ENCODE measurements at regions not wholly inside any gene's neighbourhood (a gene's known extent, or its start where the extent isn't known, plus 50 kb on each side); places are given as distances from the start of the nearest gene placed in this dataset.

- no peak overlapping the region for H3K27ac Mint-ChIP-seq
- no peaks in the 10 kb centered on the region for H3K4me1 Mint-ChIP-seq (ENCODE audit: low read depth)
- no peaks in the 10 kb centered on the region for H3K27me3 Mint-ChIP-seq (ENCODE audit: low read depth)
- peaks cover 19% of the 10 kb centered on the region for H3K9me3 Mint-ChIP-seq
- no peak for DNase-seq (ENCODE audit: low spot score)
- no peak overlapping the region for H3K4me3 Mint-ChIP-seq
- no peaks in the 10 kb centered on the region for H3K36me3 Mint-ChIP-seq (ENCODE audit: low read depth)
These were observed 263.5 kb downstream of the TAF11L14 start for GRCh38 chr5:17897776-17898175.

- no peak overlapping the region for H3K27ac Mint-ChIP-seq
- H3K36me3 Mint-ChIP-seq (ENCODE audit: low read depth), result no peaks in the 10 kb centered on the region
These were observed 264.5 kb downstream of the TAF11L14 start for GRCh38 chr5:17898766-17899165.

GRCh38 chr5:17907094-17907493 is 272.8 kb downstream of the TAF11L14 start:
- H3K27ac Mint-ChIP-seq, result no peak overlapping the region
- DNase-seq (ENCODE audit: low spot score), result no peak
- no peaks in the 10 kb centered on the region for H3K27me3 Mint-ChIP-seq (ENCODE audit: low read depth)
- H3K4me3 Mint-ChIP-seq, result no peak overlapping the region
- peaks cover 34% of the 10 kb centered on the region for H3K9me3 Mint-ChIP-seq
- H3K4me1 Mint-ChIP-seq (ENCODE audit: low read depth), result no peaks in the 10 kb centered on the region
- H3K36me3 Mint-ChIP-seq (ENCODE audit: low read depth), result no peaks in the 10 kb centered on the region

More at GRCh38 chr5:17898766-17899165, 264.5 kb downstream of the TAF11L14 start:
- Mint-ChIP-seq H3K27me3 (ENCODE audit: low read depth) (no peaks in the 10 kb centered on the region), H3K4me3 (no peak overlapping the region), H3K4me1 (ENCODE audit: low read depth) (no peaks in the 10 kb centered on the region), H3K9me3 (peaks cover 26% of the 10 kb centered on the region)
- DNase-seq (ENCODE audit: low spot score), result no peak

- Mint-ChIP-seq H3K4me1 (ENCODE audit: low read depth) (no peaks in the 10 kb centered on the region), H3K27ac (no peak overlapping the region), H3K36me3 (ENCODE audit: low read depth) (no peaks in the 10 kb centered on the region), H3K27me3 (ENCODE audit: low read depth) (no peaks in the 10 kb centered on the region), H3K9me3 (peaks cover 22% of the 10 kb centered on the region), H3K4me3 (no peak overlapping the region)
- DNase-seq (ENCODE audit: low spot score), result no peak
These were observed 276.1 kb downstream of the TAF11L14 start for GRCh38 chr5:17910318-17910717.

- DNase-seq (ENCODE audit: low spot score), result no peak
- H3K4me3 Mint-ChIP-seq, result no peak overlapping the region
- H3K36me3 Mint-ChIP-seq (ENCODE audit: low read depth), result no peaks in the 10 kb centered on the region
- peaks cover 22% of the 10 kb centered on the region for H3K9me3 Mint-ChIP-seq
- no peaks in the 10 kb centered on the region for H3K4me1 Mint-ChIP-seq (ENCODE audit: low read depth)
- no peak overlapping the region for H3K27ac Mint-ChIP-seq
- no peaks in the 10 kb centered on the region for H3K27me3 Mint-ChIP-seq (ENCODE audit: low read depth)
These were observed 278.5 kb downstream of the TAF11L14 start for GRCh38 chr5:17912794-17913193.

- no peak for DNase-seq (ENCODE audit: low spot score)
- H3K4me3 Mint-ChIP-seq, result no peak overlapping the region
- H3K4me1 Mint-ChIP-seq (ENCODE audit: low read depth), result no peaks in the 10 kb centered on the region
- no peaks in the 10 kb centered on the region for H3K27me3 Mint-ChIP-seq (ENCODE audit: low read depth)
- peaks cover 40% of the 10 kb centered on the region for H3K9me3 Mint-ChIP-seq
- no peaks in the 10 kb centered on the region for H3K36me3 Mint-ChIP-seq (ENCODE audit: low read depth)
- no peak overlapping the region for H3K27ac Mint-ChIP-seq
These were observed 282.2 kb downstream of the TAF11L14 start for GRCh38 chr5:17916446-17916845.

GRCh38 chr5:17917465-17917864 is 283.2 kb downstream of the TAF11L14 start:
- H3K4me3 Mint-ChIP-seq, result no peak overlapping the region
- no peak for DNase-seq (ENCODE audit: low spot score)
- no peaks in the 10 kb centered on the region for H3K36me3 Mint-ChIP-seq (ENCODE audit: low read depth)
- no peak overlapping the region for H3K27ac Mint-ChIP-seq
- no peaks in the 10 kb centered on the region for H3K4me1 Mint-ChIP-seq (ENCODE audit: low read depth)
- peaks cover 44% of the 10 kb centered on the region for H3K9me3 Mint-ChIP-seq
- H3K27me3 Mint-ChIP-seq (ENCODE audit: low read depth), result no peaks in the 10 kb centered on the region

GRCh38 chr5:17918373-17919104 is 284.3 kb downstream of the TAF11L14 start:
- no peaks in the 10 kb centered on the region for H3K27me3 Mint-ChIP-seq (ENCODE audit: low read depth)
- H3K36me3 Mint-ChIP-seq (ENCODE audit: low read depth), result no peaks in the 10 kb centered on the region

GRCh38 chr5:17925276-17925675 is 291.0 kb downstream of the TAF11L14 start:
- Mint-ChIP-seq H3K4me1 (ENCODE audit: low read depth) (no peaks in the 10 kb centered on the region), H3K27me3 (ENCODE audit: low read depth) (no peaks in the 10 kb centered on the region), H3K27ac (no peak overlapping the region), H3K4me3 (no peak overlapping the region), H3K9me3 (peaks cover 38% of the 10 kb centered on the region), H3K36me3 (ENCODE audit: low read depth) (no peaks in the 10 kb centered on the region)
- DNase-seq (ENCODE audit: low spot score), result no peak

More at GRCh38 chr5:17918373-17919104, 284.3 kb downstream of the TAF11L14 start:
- Mint-ChIP-seq H3K4me1 (ENCODE audit: low read depth) (no peaks in the 10 kb centered on the region), H3K27ac (no peak overlapping the region), H3K9me3 (peaks cover 40% of the 10 kb centered on the region), H3K4me3 (no peak overlapping the region)
- DNase-seq (ENCODE audit: low spot score), result no peak

- H3K4me3 Mint-ChIP-seq, result no peak overlapping the region
- no peaks in the 10 kb centered on the region for H3K4me1 Mint-ChIP-seq (ENCODE audit: low read depth)
- no peaks in the 10 kb centered on the region for H3K27me3 Mint-ChIP-seq (ENCODE audit: low read depth)
- H3K36me3 Mint-ChIP-seq (ENCODE audit: low read depth), result no peaks in the 10 kb centered on the region
- H3K27ac Mint-ChIP-seq, result no peak overlapping the region
- H3K9me3 Mint-ChIP-seq, result peaks cover 51% of the 10 kb centered on the region
- DNase-seq (ENCODE audit: low spot score), result no peak
These were observed 294.3 kb downstream of the TAF11L14 start for GRCh38 chr5:17928581-17928981.

GRCh38 chr5:17929171-17929570 is 294.9 kb downstream of the TAF11L14 start:
- Mint-ChIP-seq H3K27me3 (ENCODE audit: low read depth) (no peaks in the 10 kb centered on the region), H3K4me1 (ENCODE audit: low read depth) (no peaks in the 10 kb centered on the region), H3K36me3 (ENCODE audit: low read depth) (no peaks in the 10 kb centered on the region), H3K9me3 (peaks cover 53% of the 10 kb centered on the region), H3K4me3 (no peak overlapping the region), H3K27ac (no peak overlapping the region)
- DNase-seq (ENCODE audit: low spot score), result no peak

- Mint-ChIP-seq H3K27ac (no peak overlapping the region), H3K9me3 (peaks cover 59% of the 10 kb centered on the region), H3K36me3 (ENCODE audit: low read depth) (no peaks in the 10 kb centered on the region), H3K4me1 (ENCODE audit: low read depth) (no peaks in the 10 kb centered on the region), H3K4me3 (no peak overlapping the region), H3K27me3 (ENCODE audit: low read depth) (no peaks in the 10 kb centered on the region)
- no peak for DNase-seq (ENCODE audit: low spot score)
These were observed 296.1 kb downstream of the TAF11L14 start for GRCh38 chr5:17930346-17930745.

GRCh38 chr5:17944046-17944445 is 309.8 kb downstream of the TAF11L14 start:
- peaks cover 60% of the 10 kb centered on the region for H3K9me3 Mint-ChIP-seq
- no peaks in the 10 kb centered on the region for H3K4me1 Mint-ChIP-seq (ENCODE audit: low read depth)
- H3K27ac Mint-ChIP-seq, result no peak overlapping the region
- H3K27me3 Mint-ChIP-seq (ENCODE audit: low read depth), result no peaks in the 10 kb centered on the region
- H3K36me3 Mint-ChIP-seq (ENCODE audit: low read depth), result no peaks in the 10 kb centered on the region
- no peak overlapping the region for H3K4me3 Mint-ChIP-seq
- no peak for DNase-seq (ENCODE audit: low spot score)

GRCh38 chr5:17947029-17947428 is 312.8 kb downstream of the TAF11L14 start:
- Mint-ChIP-seq H3K9me3 (peaks cover 69% of the 10 kb centered on the region), H3K36me3 (ENCODE audit: low read depth) (no peaks in the 10 kb centered on the region), H3K27ac (no peak overlapping the region), H3K4me1 (ENCODE audit: low read depth) (no peaks in the 10 kb centered on the region), H3K4me3 (no peak overlapping the region), H3K27me3 (ENCODE audit: low read depth) (no peaks in the 10 kb centered on the region)
- no peak for DNase-seq (ENCODE audit: low spot score)

Data from T-helper 2 cell treated with Interferon-gamma antibody and Interleukin-4, amounts not matched to agents 5 μg/mL and 100 μg/mL, for 36 hours (primary cell).